Osteoblast (primary cell): ENCODE measurements at regions not wholly inside any gene's neighbourhood (a gene's known extent, or its start where the extent isn't known, plus 50 kb on each side); places are given as distances from the start of the nearest gene placed in this dataset.

Experiments
- DNase-seq: peaks from one replicate; pipeline ENCODE4 v3.0.0; 2011; ENCODE audit warnings: low spot score, mixed read lengths; ENCODE audit not compliant: insufficient read length; ENCODE audit errors: missing footprints
- H2AFZ ChIP-seq: 2 replicates; pipeline ENCODE4 v1.6.0; 2011; ENCODE audit warnings: mild to moderate bottlenecking, low read length
- H3K27ac ChIP-seq: 2 replicates; pipeline ENCODE4 v1.5.1; 2011; ENCODE audit warnings: mild to moderate bottlenecking, low read depth, low read length, moderate library complexity
- H3K27me3 ChIP-seq: 2 replicates; pipeline ENCODE4 v1.6.0; 2012; ENCODE audit warnings: mild to moderate bottlenecking, control low read depth, inconsistent platforms, low read length, moderate library complexity; ENCODE audit not compliant: insufficient read depth
- H3K36me3 ChIP-seq: 2 replicates; pipeline ENCODE4 v1.5.1; 2011; ENCODE audit warnings: mild to moderate bottlenecking, low read length, control low read depth, moderate library complexity; ENCODE audit not compliant: insufficient read depth
- H3K4me1 ChIP-seq: 2 replicates; pipeline ENCODE4 v1.5.1; 2011; ENCODE audit warnings: mild to moderate bottlenecking, low read length, control low read depth, moderate library complexity; ENCODE audit not compliant: insufficient read depth
- H3K4me2 ChIP-seq: 2 replicates; pipeline ENCODE4 v1.6.0; 2011; ENCODE audit warnings: mild to moderate bottlenecking, low read length; ENCODE audit not compliant: insufficient read depth
- H3K4me3 ChIP-seq: fragments of 200-600 bp; sonication (generic); 3 replicates; pipeline ENCODE4 v1.5.1; 2012; ENCODE audit warnings: mild to moderate bottlenecking, low read length, inconsistent platforms; ENCODE audit not compliant: insufficient read depth
- H3K79me2 ChIP-seq: 2 replicates; pipeline ENCODE4 v1.6.0; 2012; ENCODE audit warnings: mild to moderate bottlenecking, low read length, control low read depth, inconsistent platforms; ENCODE audit not compliant: insufficient read depth
- H3K9me3 ChIP-seq: 2 replicates; pipeline ENCODE4 v1.5.1; 2011; ENCODE audit warnings: low read depth, low read length, control low read depth
- H4K20me1 ChIP-seq: 2 replicates; pipeline ENCODE4 v1.6.0; 2012; ENCODE audit warnings: mild to moderate bottlenecking, low read length, control low read depth; ENCODE audit not compliant: insufficient read depth
- TF ChIP-seq, protein P1 (sequence below): IDR thresholded peaks from 2 replicates; pipeline ENCODE4 v1.5.1; 2011; ENCODE audit warnings: mild to moderate bottlenecking, low read depth, low read length, moderate library complexity; ENCODE audit errors: extremely low read depth

DNA sequence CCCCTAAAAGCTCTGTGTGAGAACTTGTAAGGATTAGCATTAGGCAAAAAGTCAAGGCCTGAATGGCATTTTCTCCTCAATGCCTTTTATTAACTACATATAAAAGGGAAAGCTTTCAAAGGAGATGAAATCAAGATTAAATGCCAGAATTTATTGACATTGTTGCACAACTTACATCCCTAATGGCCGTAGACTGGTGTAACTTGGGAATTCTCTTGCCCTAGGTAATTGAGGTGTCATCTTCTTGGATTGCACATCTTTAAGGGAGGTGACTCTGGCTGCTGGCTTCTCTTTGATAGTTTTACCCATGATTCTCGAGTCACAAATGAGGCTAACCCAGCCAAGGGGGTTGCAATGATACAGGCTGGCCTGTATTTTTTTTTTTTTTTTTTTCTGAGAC lies 249.1 kb downstream of the TBL1XR1 start:
- no peak overlapping the region for H3K4me3 ChIP-seq
- no peaks in the 10 kb centered on the region for H4K20me1 ChIP-seq
- no peaks in the 10 kb centered on the region for H3K9me3 ChIP-seq
- H3K79me2 ChIP-seq, result no peaks in the 10 kb centered on the region
- no peaks in the 10 kb centered on the region for H3K27me3 ChIP-seq
- no peak overlapping the region for H2AFZ ChIP-seq
- TF ChIP-seq, protein P1, sequence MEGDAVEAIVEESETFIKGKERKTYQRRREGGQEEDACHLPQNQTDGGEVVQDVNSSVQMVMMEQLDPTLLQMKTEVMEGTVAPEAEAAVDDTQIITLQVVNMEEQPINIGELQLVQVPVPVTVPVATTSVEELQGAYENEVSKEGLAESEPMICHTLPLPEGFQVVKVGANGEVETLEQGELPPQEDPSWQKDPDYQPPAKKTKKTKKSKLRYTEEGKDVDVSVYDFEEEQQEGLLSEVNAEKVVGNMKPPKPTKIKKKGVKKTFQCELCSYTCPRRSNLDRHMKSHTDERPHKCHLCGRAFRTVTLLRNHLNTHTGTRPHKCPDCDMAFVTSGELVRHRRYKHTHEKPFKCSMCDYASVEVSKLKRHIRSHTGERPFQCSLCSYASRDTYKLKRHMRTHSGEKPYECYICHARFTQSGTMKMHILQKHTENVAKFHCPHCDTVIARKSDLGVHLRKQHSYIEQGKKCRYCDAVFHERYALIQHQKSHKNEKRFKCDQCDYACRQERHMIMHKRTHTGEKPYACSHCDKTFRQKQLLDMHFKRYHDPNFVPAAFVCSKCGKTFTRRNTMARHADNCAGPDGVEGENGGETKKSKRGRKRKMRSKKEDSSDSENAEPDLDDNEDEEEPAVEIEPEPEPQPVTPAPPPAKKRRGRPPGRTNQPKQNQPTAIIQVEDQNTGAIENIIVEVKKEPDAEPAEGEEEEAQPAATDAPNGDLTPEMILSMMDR, result no peak
- no peak overlapping the region for H3K27ac ChIP-seq
- DNase-seq, result no peak
- H3K4me2 ChIP-seq, result no peak overlapping the region
- peaks cover 22% of the 10 kb centered on the region for H3K4me1 ChIP-seq
- no peaks in the 10 kb centered on the region for H3K36me3 ChIP-seq

DNA sequence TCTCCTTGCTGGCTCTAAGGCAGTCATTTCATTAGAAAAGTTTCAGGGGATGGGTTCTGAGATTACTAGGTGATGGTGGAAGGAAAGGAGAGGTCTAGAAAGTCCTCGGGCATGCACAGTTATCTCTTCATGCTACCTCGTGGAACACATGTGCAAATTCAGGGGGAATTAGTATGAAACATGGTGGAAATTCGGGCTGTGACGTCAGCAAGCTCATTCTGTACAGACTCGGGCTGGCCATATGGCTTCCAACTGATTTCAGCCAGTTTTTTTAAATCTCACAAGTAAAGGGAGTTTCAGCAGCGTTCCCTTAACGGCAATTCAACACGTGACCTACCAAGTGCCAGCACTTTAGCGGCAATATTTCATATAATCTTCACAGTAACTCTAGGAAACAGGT lies 251.1 kb downstream of the TBL1XR1 start:
- no peaks in the 10 kb centered on the region for H3K79me2 ChIP-seq
- no peak overlapping the region for H3K4me2 ChIP-seq
- H4K20me1 ChIP-seq, result no peaks in the 10 kb centered on the region
- no peak overlapping the region for H3K4me3 ChIP-seq
- no peak overlapping the region for H2AFZ ChIP-seq
- H3K9me3 ChIP-seq, result no peaks in the 10 kb centered on the region
- peaks cover 19% of the 10 kb centered on the region for H3K4me1 ChIP-seq
- TF ChIP-seq, protein P1, result no peak
- H3K36me3 ChIP-seq, result no peaks in the 10 kb centered on the region
- no peak for DNase-seq
- H3K27ac ChIP-seq, result no peak overlapping the region
- no peaks in the 10 kb centered on the region for H3K27me3 ChIP-seq

DNA sequence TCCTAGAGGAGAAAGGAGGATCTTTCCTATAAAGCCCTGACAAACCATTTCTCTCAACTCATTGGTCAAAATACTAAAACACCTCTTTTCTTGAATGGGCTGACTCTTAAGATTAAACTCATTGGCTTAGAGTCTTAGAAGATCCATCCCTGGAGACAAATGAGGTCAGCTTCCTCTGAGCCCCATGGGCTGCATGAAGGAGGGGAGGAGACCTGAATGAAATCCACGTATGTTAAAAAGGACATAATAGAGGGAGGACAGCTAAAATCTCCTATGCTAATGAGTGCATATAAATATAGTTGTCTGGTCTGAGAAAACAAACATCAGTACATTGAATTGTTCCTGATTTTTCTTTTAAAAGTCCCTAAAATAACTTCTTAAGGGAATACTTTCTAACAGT lies 255.0 kb downstream of the TBL1XR1 start:
- Histone ChIP-seq H2AFZ (peak overlapping the region; percentile 78), H3K27ac (no peak overlapping the region), H3K36me3 (no peaks in the 10 kb centered on the region), H3K4me2 (no peak overlapping the region), H3K4me1 (peaks cover 4% of the 10 kb centered on the region), H4K20me1 (no peaks in the 10 kb centered on the region), H3K4me3 (no peak overlapping the region), H3K27me3 (no peaks in the 10 kb centered on the region), H3K9me3 (no peaks in the 10 kb centered on the region), H3K79me2 (no peaks in the 10 kb centered on the region)
- DNase-seq, result no peak
- TF ChIP-seq, protein P1, result no peak

DNA sequence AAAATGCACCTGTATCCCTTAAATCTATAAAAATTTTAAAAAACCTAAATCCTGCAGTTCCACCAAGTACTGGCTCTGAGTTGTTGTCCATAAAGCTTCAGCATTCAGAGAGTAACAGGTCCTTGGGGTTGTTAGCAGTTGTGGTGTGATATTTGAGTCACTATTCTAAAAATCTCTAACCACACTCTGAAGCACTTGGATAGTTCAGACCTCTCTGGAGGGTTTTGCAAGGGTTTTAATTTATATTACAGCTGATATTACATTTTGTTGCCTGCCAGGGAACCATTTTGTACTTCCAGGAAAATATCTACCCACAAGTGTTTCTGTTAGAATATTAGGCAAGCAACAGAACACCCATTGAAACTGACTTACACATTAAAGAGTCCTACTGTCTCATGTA lies 255.6 kb downstream of the TBL1XR1 start:
- Histone ChIP-seq H3K79me2 (no peaks in the 10 kb centered on the region), H3K4me2 (no peak overlapping the region), H3K4me1 (peaks cover 4% of the 10 kb centered on the region), H2AFZ (peak overlapping the region; percentile 78), H4K20me1 (no peaks in the 10 kb centered on the region), H3K27me3 (no peaks in the 10 kb centered on the region), H3K36me3 (no peaks in the 10 kb centered on the region), H3K9me3 (no peaks in the 10 kb centered on the region), H3K27ac (no peak overlapping the region), H3K4me3 (no peak overlapping the region)
- TF ChIP-seq, protein P1, result no peak
- DNase-seq, result no peak
